Spleen (tissue), 11 donors: ENCODE measurements at regions not wholly inside any gene's neighbourhood (a gene's known extent, or its start where the extent isn't known, plus 50 kb on each side); places are given as distances from the start of the nearest gene placed in this dataset.

ENCODE experiments used
- DNase-seq: peaks from one replicate; pipeline ENCODE4 v3.0.0-alpha.2; 2020
- H3K27ac ChIP-seq, 8 donors: fragments of 200-600 bp; sonication (generic) in 7 of 8; 1 replicate in 4 of 8; 2 replicates in 4 of 8; pipeline versions ENCODE4 v1.5.0 to v1.8.0; 2016 to 2021; ENCODE audit warnings: inconsistent platforms in 4 of 8, mild to moderate bottlenecking in 4 of 8, moderate library complexity in 1 of 8
- H3K27me3 ChIP-seq, 7 donors: fragments of 200-600 bp; sonication (generic) in 6 of 7; replicated peaks in 1 of 7; 1 replicate in 4 of 7; 2 replicates in 3 of 7; pipeline versions ENCODE4 v1.5.0 to v1.8.0; 2016 to 2021; ENCODE audit warnings: inconsistent platforms in 3 of 7, mild to moderate bottlenecking in 1 of 7
- H3K36me3 ChIP-seq, 6 donors: fragments of 200-600 bp; sonication (generic) in 5 of 6; 1 replicate in 4 of 6; 2 replicates in 2 of 6; pipeline versions ENCODE4 v1.5.0 to v1.8.0; 2016 to 2021; ENCODE audit warnings: inconsistent platforms in 2 of 6
- H3K4me1 ChIP-seq, 6 donors: fragments of 200-600 bp; sonication (generic) in 5 of 6; 1 replicate in 3 of 6; 2 replicates in 3 of 6; pipeline versions ENCODE4 v1.5.0 to v1.8.0; 2016 to 2021; ENCODE audit warnings: inconsistent platforms in 3 of 6
- H3K4me3 ChIP-seq, 8 donors: fragments of 200-600 bp; sonication (generic) in 7 of 8; 1 replicate in 4 of 8; 2 replicates in 4 of 8; pipeline versions ENCODE4 v1.5.0 to v1.8.0; 2016 to 2021; ENCODE audit warnings: inconsistent platforms in 4 of 8, mild to moderate bottlenecking in 4 of 8, moderate library complexity in 2 of 8
- H3K9me3 ChIP-seq, 8 donors: fragments of 200-600 bp; sonication (generic) in 7 of 8; 1 replicate in 4 of 8; 2 replicates in 4 of 8; pipeline versions ENCODE4 v1.5.0 to v1.8.0; 2016 to 2021; ENCODE audit warnings: inconsistent platforms in 4 of 8
- CTCF ChIP-seq, 11 experiments: fragments of 200-600 bp in 7 of 11; fragments of 450-650 bp in 4 of 11; sonication (generic) in 4 of 11; IDR thresholded peaks in 8 of 11; conservative IDR thresholded peaks in 3 of 11; 1 replicate in 7 of 11; 2 replicates in 4 of 11; pipeline versions ENCODE4 v1.4.0 to v1.8.0; 2016 to 2021; ENCODE audit warnings: antibody characterized with exemption in 11 of 11, inconsistent platforms in 4 of 11, mild to moderate bottlenecking in 1 of 11
- POLR2A ChIP-seq, 3 donors: fragments of 450-650 bp; IDR thresholded peaks; one replicate each; pipeline ENCODE4 v1.5.1; 2017; ENCODE audit warnings: antibody characterized with exemption in 3 of 3, mild to moderate bottlenecking in 1 of 3
- POLR2AphosphoS5 ChIP-seq, 3 donors: sonication (generic); formaldehyde crosslinking; IDR thresholded peaks; one replicate each; pipeline ENCODE4 v1.5.1; 2017; ENCODE audit warnings: antibody characterized with exemption in 3 of 3
- WGBS, 5 donors: extraction: QIAGEN DNeasy Blood & Tissue Kit in 3 of 5; methylation state at CpG; one replicate each; pipeline versions ENCODE4 v1.1.5 to v1.1.7; 2013 to 2018; 5-methylcytosine and 5-hydroxymethylcytosine counted together
- intact Hi-C: fragments of 100-400 bp; cut with DNase I; formaldehyde crosslinking; loops from one replicate; pipeline ENCODE4 v1.15.0; 2023; ENCODE audit warnings: low total_unique reads
- small RNA-seq, 4 donors: library from RNA; depleted of rRNA; stranded (forward); fragments of <200 nt; gene quantifications; one replicate each; pipeline ENCODE3, GENCODE V24; 2016
- donor health status: healthy with polysubstance abuse.
- donor health status: DM: no; HTN: no; CAD: no; lungs with moderate emphysema.
- donor health status: DM: no; HTN: no; CAD: no.
- donor health status: Bipolar disorder and iron deficiency.
- donor health status: healthy.
- donor health status: DM: no; HTN: no; CAD: no.
- donor health status: DM: yes; HTN: yes; CAD: no.

- no peak for DNase-seq
- 65 to 84% (median 76%) methylated on average over 5 of the region's 5 CpGs for WGBS, 5 donors
- no peaks in the 10 kb centered on the region for H3K27me3 ChIP-seq
- TF ChIP-seq POLR2A (IDR thresholded peaks at IDR 0.05) (no peak), CTCF (IDR thresholded peaks at IDR 0.05 in 8 of 11, conservative IDR thresholded peaks at IDR 0.05 in 3 of 11) (no peak), POLR2AphosphoS5 (IDR thresholded peaks at IDR 0.05) (no peak)
- no peak overlapping the region for H3K4me3 ChIP-seq
- no peaks in the 10 kb centered on the region for H3K9me3 ChIP-seq
- no peaks in the 10 kb centered on the region for H3K4me1 ChIP-seq
- intact Hi-C loops, result no loop called here
- H3K36me3 ChIP-seq, result no peaks in the 10 kb centered on the region
- no peak overlapping the region for H3K27ac ChIP-seq
Measured at GRCh38 chr18:62663731-62664336, 51.5 kb upstream of the PHLPP1 start.

GRCh38 chr18:62664414-62664813 lies 50.9 kb upstream of the PHLPP1 start:
- Histone ChIP-seq H3K4me1 (no peaks in the 10 kb centered on the region), H3K27ac (no peak overlapping the region), H3K4me3 (no peak overlapping the region), H3K27me3 (no peaks in the 10 kb centered on the region), H3K36me3 (no peaks in the 10 kb centered on the region), H3K9me3 (no peaks in the 10 kb centered on the region)
- 84 to 96% (median 94%) methylated on average over 6 of the region's 6 CpGs for WGBS, 5 donors
- intact Hi-C loops, result no loop called here
- no peak for TF ChIP-seq POLR2AphosphoS5 (IDR thresholded peaks at IDR 0.05)
- no peak for TF ChIP-seq CTCF (IDR thresholded peaks at IDR 0.05 in 8 of 11, conservative IDR thresholded peaks at IDR 0.05 in 3 of 11)
- TF ChIP-seq POLR2A (IDR thresholded peaks at IDR 0.05), result no peak
- DNase-seq, result no peak

- Histone ChIP-seq H3K4me3 (no peak overlapping the region), H3K9me3 (peaks cover 0 to 2% (median under 1%) of the 10 kb centered on the region in 8 donors), H3K27me3 (no peaks in the 10 kb centered on the region), H3K27ac (no peak overlapping the region), H3K4me1 (no peaks in the 10 kb centered on the region), H3K36me3 (no peaks in the 10 kb centered on the region)
- 88 to 98% (median 93%) methylated on average over 4 of the region's 4 CpGs for WGBS, 5 donors
- intact Hi-C loops, result no loop called here
- no peak for TF ChIP-seq CTCF (IDR thresholded peaks at IDR 0.05 in 8 of 11, conservative IDR thresholded peaks at IDR 0.05 in 3 of 11)
- no peak for TF ChIP-seq POLR2AphosphoS5 (IDR thresholded peaks at IDR 0.05)
- TF ChIP-seq POLR2A (IDR thresholded peaks at IDR 0.05), result no peak
- no peak for DNase-seq
Measured at GRCh38 chr18:62665188-62665587, 50.2 kb upstream of the PHLPP1 start.

Small RNAs in the stretch of these regions (small RNA-seq; reads per million reads assigned to genes)
- gene RN7SL705P, result 0 reads per million in 4 donors
